Loucy (cell line): ENCODE measurements at regions not wholly inside any gene's neighbourhood (a gene's known extent, or its start where the extent isn't known, plus 50 kb on each side); places are given as distances from the start of the nearest gene placed in this dataset.
"Not testable (repeated sequence)": the region's sequence is repeated elsewhere in the genome, so short reads cannot be mapped to it uniquely, and the experiment has no call there.

Source experiments
- EZH2phosphoT487 ChIP-seq: fragments of 200-600 bp; IDR thresholded peaks from 2 replicates; pipeline ENCODE4 v1.6.1; 2018; ENCODE audit warnings: antibody characterized with exemption, mild to moderate bottlenecking, moderate library complexity, borderline replicate concordance
- TF ChIP-seq, protein P1 (sequence below): fragments of 200-600 bp; sonication (generic); conservative IDR thresholded peaks from 2 replicates; pipeline ENCODE4 v1.5.1; 2014; ENCODE audit warnings: mild to moderate bottlenecking, antibody characterized with exemption, low read length

DNA sequence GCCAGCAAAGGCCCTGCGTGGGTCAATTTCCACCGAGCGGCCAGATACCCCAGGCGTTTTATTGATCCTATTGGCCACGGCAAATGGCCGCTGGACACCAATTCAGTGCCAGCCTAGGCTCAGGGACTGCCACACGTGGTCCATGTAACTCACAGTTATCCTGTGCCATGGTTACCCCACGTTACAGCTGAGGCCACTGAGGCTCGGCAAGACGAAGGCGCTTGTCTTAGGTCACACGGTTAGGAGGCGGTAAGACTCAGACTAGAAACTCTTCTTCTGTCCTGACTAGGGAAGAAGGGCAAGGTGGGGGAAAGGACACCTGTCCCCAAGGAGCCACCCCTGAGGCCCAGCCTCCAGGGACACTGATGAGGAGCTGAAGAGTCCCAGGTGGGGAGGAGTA is 381.1 kb upstream of the ZNF722 start:
- TF ChIP-seq, protein P1, sequence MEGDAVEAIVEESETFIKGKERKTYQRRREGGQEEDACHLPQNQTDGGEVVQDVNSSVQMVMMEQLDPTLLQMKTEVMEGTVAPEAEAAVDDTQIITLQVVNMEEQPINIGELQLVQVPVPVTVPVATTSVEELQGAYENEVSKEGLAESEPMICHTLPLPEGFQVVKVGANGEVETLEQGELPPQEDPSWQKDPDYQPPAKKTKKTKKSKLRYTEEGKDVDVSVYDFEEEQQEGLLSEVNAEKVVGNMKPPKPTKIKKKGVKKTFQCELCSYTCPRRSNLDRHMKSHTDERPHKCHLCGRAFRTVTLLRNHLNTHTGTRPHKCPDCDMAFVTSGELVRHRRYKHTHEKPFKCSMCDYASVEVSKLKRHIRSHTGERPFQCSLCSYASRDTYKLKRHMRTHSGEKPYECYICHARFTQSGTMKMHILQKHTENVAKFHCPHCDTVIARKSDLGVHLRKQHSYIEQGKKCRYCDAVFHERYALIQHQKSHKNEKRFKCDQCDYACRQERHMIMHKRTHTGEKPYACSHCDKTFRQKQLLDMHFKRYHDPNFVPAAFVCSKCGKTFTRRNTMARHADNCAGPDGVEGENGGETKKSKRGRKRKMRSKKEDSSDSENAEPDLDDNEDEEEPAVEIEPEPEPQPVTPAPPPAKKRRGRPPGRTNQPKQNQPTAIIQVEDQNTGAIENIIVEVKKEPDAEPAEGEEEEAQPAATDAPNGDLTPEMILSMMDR = not testable (repeated sequence)
- not testable (repeated sequence) for TF ChIP-seq EZH2phosphoT487
